ENCODE measurements at regions not wholly inside any gene's neighbourhood (a gene's known extent, or its start where the extent isn't known, plus 50 kb on each side); places are given as distances from the start of the nearest gene placed in this dataset.

DNA sequence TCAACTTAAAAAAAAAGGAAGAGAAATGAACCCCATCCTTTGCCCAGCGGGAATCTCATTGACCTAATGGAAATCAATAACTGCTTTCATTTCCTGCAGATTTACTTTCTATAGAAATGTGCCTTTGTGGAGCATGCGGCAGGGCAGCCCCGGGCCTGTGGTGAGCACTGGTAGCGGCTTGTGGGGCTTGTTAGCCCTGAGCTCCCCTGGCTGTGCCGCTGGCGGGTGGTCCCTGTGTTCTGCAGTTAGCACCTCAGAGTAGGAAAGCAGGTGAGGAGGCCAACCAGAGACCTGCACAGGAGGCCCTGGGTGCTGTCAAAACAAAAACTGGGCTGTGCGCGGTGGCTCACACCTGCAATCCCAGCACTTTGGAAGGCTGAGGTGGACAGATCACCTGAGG, 76.8 kb upstream of the CDK20 start:
- Mint-ChIP-seq H3K4me1 (ENCODE audit: low read depth) (no peaks in the 10 kb centered on the region), H3K9me3 (peaks cover 5% of the 10 kb centered on the region), H3K36me3 (ENCODE audit: insufficient read depth) (no peaks in the 10 kb centered on the region), H3K27me3 (ENCODE audit: low read depth) (peaks cover 3% of the 10 kb centered on the region), H3K4me3 (no peak overlapping the region)
- ATAC-seq (no peak), DNase-seq (no peak)

DNA sequence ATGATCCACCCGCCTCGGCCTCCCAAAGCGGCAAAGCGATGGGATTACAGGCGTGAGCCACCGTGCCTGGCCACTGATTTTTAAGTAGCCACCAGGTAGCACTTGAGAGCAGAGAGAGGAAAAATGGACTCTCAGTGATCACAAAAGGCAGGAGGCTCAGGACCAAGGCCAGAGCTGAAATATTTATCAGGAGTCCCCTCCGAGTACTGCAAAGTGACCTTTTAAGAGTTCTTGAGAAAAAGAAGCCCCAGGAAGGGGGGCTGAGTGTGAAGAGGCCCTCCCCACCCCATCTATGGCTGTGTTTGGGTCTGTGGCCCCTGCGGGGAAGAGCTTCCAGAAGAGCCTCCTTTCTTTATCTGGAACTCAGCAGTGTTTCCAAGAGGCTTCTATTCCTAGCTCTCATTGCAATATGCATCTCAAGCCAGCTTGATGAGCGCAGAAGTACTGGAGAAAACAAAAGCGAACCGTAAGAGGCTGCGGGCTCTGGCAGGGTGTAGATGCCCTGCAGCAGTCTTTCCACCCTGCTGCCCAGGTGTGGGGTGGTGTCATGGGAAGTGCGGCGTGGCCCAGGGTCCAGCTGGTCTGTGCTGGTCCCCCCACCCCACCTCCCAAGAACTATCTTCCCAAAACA, 75.5 kb upstream of the CDK20 start:
- Mint-ChIP-seq H3K4me3 (no peak overlapping the region), H3K4me1 (ENCODE audit: low read depth) (no peaks in the 10 kb centered on the region), H3K36me3 (ENCODE audit: insufficient read depth) (no peaks in the 10 kb centered on the region), H3K27me3 (ENCODE audit: low read depth) (peaks cover 3% of the 10 kb centered on the region), H3K9me3 (peaks cover 5% of the 10 kb centered on the region)
- DNase-seq, result no peak
- ATAC-seq, result no peak

DNA sequence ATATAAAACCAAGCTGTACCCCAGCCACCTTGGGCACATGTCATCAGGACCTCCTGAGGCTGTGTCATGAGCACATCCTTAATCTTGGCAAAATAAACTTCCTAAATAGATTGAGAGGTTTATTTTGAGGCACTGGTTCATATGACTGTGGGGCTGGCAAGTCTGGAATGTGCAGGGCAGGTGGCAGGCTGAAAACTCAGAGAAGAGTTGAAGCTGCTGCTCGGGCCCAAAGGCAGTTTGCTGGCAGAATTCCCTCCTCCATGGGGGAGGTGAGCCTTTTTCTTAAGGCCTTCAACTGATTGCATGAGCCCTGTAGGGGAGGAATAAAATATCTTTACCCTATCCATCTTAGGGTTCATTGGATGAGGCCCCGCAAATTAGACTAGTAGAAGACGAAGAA, 72.2 kb upstream of the CDK20 start:
- ATAC-seq (no peak), DNase-seq (no peak)
- Mint-ChIP-seq H3K4me3 (no peak overlapping the region), H3K27me3 (ENCODE audit: low read depth) (peaks cover 7% of the 10 kb centered on the region), H3K4me1 (ENCODE audit: low read depth) (no peaks in the 10 kb centered on the region), H3K9me3 (peaks cover 9% of the 10 kb centered on the region), H3K36me3 (ENCODE audit: insufficient read depth) (no peaks in the 10 kb centered on the region)

DNA sequence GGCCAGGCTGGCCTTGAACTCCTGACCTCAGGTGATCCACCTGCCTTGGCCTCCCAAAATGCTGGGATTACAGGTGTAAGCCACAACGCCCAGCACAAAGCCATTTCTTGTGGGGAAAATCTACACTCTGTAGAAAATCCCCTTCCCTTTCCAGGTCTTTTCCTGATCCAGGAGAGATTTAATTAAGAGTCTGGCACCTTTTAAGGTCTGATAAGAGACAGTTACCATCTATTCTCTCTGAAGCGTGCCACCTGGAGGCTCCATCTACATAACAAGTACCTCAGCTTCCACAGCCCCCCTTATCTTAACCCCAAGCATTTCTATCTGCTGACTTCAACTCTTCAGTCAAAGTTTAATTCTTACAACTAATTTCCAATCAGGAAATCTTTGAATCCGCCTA, 71.4 kb upstream of the CDK20 start:
- Mint-ChIP-seq H3K9me3 (peaks cover 9% of the 10 kb centered on the region), H3K4me3 (no peak overlapping the region), H3K27me3 (ENCODE audit: low read depth) (peaks cover 6% of the 10 kb centered on the region), H3K36me3 (ENCODE audit: insufficient read depth) (no peaks in the 10 kb centered on the region), H3K4me1 (ENCODE audit: low read depth) (no peaks in the 10 kb centered on the region)
- no peak for DNase-seq
- no peak for ATAC-seq

DNA sequence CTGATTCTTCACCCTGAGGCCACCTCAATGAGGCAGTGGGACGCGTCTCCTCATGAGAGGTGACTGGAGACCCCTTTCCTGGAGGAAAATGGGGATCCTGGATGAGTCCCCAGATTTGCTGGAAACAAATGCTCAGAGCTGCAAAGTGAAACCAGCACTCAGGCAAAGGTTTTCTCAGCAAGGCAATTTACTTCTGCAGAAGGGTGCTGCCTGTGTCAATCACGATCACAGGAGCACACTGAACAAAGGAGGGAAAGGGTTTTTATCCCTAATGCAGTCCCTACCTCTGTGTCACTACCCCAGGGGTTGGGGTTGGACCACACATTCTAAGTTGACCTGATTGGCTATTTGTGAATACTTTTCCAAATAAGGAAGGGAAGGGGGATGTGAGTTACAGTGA, 69.9 kb upstream of the CDK20 start:
- H3K9me3 Mint-ChIP-seq, result peaks cover 12% of the 10 kb centered on the region
- no peak overlapping the region for H3K4me3 Mint-ChIP-seq
- H3K36me3 Mint-ChIP-seq (ENCODE audit: insufficient read depth), result no peaks in the 10 kb centered on the region
- DNase-seq (no peak), ATAC-seq (no peak)
- peaks cover 6% of the 10 kb centered on the region for H3K27me3 Mint-ChIP-seq (ENCODE audit: low read depth)
- no peaks in the 10 kb centered on the region for H3K4me1 Mint-ChIP-seq (ENCODE audit: low read depth)

DNA sequence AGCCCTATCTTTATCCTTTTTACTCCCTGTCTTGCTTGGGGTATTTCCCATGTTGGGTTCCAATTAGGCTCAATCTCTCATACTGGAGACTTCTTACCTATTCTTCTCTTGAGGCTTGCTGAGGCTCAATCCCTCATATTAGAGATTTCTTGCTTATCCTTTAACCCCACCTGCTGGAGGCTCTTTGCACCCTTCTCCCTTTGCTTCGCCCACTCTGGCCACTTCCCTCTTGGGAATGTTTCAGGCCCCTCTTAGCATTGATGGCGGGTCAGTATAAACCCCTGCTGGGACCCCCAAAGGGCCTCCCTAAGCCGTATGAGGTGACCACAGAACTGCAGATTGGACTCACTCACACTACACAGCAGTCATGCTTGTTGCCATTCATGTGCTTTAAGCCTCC, 69.3 kb upstream of the CDK20 start:
- ATAC-seq, result no peak

DNA sequence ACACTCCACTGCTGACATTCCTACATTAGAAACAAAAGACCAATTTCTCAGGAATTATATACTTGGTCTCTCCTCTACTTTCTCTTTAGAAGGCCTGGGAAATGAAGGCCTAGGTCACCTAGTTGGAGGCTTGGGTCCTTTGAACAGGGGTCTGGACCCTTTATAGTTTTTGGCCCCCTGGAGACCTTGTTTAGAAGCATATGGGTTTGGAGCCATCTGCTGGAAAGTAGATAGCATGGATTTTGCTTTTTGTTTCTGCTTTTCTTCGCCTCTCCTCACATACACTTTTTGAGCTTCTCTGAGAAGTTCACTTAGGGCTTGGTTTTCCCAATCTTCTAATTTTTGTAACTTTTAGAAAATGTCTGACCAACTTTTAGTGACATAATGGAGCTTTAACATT, 67.1 kb upstream of the CDK20 start:
- Mint-ChIP-seq H3K36me3 (ENCODE audit: insufficient read depth) (no peaks in the 10 kb centered on the region), H3K4me3 (no peak overlapping the region), H3K4me1 (ENCODE audit: low read depth) (no peaks in the 10 kb centered on the region), H3K27me3 (ENCODE audit: low read depth) (peaks cover 6% of the 10 kb centered on the region), H3K9me3 (peaks cover 31% of the 10 kb centered on the region)
- ATAC-seq, result no peak
- DNase-seq, result no peak

More for the DNA sequence above, 69.3 kb upstream of the CDK20 start:
- H3K36me3 Mint-ChIP-seq (ENCODE audit: insufficient read depth), result no peaks in the 10 kb centered on the region
- H3K4me3 Mint-ChIP-seq, result no peak overlapping the region
- H3K4me1 Mint-ChIP-seq (ENCODE audit: low read depth), result no peaks in the 10 kb centered on the region
- peaks cover 6% of the 10 kb centered on the region for H3K27me3 Mint-ChIP-seq (ENCODE audit: low read depth)
- peaks cover 17% of the 10 kb centered on the region for H3K9me3 Mint-ChIP-seq
- no peak for DNase-seq

DNA sequence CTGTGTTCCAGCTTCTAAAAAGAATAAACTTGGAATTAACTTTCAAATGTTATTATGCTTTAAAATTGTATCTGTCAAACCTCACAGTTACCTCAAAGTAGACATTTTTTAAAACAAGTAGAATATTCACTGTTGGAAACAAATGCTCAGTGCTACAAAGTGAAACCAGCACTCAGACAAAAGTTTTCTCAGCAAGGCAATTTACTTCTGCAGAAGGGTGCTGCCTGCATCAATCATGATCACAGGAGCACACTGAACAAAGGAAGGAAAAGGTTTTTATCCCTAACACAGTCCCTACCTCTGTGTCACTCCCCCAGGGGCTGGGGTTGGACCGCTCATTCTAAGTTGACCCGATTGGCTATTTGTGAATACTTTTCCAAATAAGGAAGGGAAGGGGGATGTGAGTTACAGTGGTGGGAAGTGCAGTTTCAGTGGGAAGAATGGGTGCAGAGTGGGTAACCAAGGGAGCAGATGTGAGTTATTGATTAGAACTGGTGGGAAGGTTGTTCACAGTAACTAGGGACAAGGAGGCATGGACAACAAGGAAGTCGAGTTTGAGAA, 63.0 kb upstream of the CDK20 start:
- Mint-ChIP-seq H3K36me3 (ENCODE audit: insufficient read depth) (no peaks in the 10 kb centered on the region), H3K27me3 (ENCODE audit: low read depth) (peaks cover 3% of the 10 kb centered on the region), H3K4me1 (ENCODE audit: low read depth) (no peaks in the 10 kb centered on the region), H3K4me3 (no peak overlapping the region), H3K9me3 (peaks cover 23% of the 10 kb centered on the region)
- ATAC-seq, result no peak
- no peak for DNase-seq

DNA sequence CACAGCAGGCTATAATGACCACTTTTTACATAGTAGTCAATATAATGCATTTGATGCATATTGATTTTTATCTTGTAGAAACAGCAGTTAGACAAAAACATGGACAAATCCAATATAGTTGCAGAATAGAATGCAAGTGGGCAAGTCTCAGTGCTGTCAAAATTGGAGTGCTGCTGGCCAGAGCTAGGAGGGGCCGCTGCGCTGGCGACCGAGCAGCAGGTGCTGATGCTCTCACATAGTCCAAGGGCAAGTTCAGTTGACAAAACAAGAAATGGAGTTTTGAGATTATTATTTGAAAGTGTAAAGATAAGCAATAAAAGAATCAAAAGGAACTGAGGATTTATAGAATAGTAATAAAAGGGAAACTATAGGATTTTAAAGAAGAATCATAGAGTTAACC, 60.6 kb upstream of the CDK20 start:
- no peak for DNase-seq
- H3K27me3 Mint-ChIP-seq (ENCODE audit: low read depth), result peaks cover 4% of the 10 kb centered on the region
- no peak for ATAC-seq
- peaks cover 23% of the 10 kb centered on the region for H3K9me3 Mint-ChIP-seq
- no peak overlapping the region for H3K4me3 Mint-ChIP-seq
- no peaks in the 10 kb centered on the region for H3K4me1 Mint-ChIP-seq (ENCODE audit: low read depth)
- H3K36me3 Mint-ChIP-seq (ENCODE audit: insufficient read depth), result no peaks in the 10 kb centered on the region

DNA sequence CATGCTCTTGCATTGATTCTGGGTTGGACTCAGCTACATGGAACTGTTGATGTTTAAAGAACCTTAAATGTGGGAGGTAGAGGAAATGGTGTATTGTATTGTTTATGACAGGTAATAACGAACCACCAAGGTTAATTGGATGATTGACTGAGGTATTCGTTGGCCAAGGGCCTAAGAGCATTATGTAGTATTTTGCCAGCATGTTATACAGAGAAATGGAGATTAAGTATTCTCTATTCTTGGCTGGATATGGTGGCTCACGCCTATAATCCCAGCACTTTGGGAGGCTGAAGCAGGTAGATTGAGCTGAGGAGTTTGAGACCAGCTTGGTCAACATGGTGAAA, 59.0 kb upstream of the CDK20 start:
- Mint-ChIP-seq H3K27me3 (ENCODE audit: low read depth) (peaks cover 4% of the 10 kb centered on the region), H3K4me3 (no peak overlapping the region), H3K36me3 (ENCODE audit: insufficient read depth) (no peaks in the 10 kb centered on the region), H3K4me1 (ENCODE audit: low read depth) (no peaks in the 10 kb centered on the region), H3K9me3 (peaks cover 11% of the 10 kb centered on the region)
- ATAC-seq (no peak), DNase-seq (no peak)

DNA sequence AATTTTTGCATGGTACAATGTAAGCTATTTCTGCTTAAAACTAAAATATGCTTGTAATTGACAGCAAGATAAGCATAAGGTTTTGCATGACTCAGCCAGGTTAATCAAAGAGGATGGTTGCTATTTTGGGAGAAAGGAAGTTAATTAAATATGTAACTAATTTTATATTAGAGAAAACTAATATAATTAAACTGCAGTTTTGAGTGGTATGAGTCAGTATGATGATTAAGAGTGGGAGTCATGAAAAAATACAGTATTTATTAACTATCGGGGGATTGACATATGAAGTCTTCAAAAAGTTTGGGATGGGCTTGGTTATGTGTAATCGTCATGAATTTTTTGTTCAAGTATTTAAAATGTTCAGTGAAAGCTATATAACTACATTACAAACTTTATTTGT, 54.0 kb upstream of the CDK20 start:
- Mint-ChIP-seq H3K4me1 (ENCODE audit: low read depth) (no peaks in the 10 kb centered on the region), H3K4me3 (no peak overlapping the region), H3K27me3 (ENCODE audit: low read depth) (peaks cover 2% of the 10 kb centered on the region), H3K9me3 (no peaks in the 10 kb centered on the region), H3K36me3 (ENCODE audit: insufficient read depth) (no peaks in the 10 kb centered on the region)
- ATAC-seq (no peak), DNase-seq (no peak)

DNA sequence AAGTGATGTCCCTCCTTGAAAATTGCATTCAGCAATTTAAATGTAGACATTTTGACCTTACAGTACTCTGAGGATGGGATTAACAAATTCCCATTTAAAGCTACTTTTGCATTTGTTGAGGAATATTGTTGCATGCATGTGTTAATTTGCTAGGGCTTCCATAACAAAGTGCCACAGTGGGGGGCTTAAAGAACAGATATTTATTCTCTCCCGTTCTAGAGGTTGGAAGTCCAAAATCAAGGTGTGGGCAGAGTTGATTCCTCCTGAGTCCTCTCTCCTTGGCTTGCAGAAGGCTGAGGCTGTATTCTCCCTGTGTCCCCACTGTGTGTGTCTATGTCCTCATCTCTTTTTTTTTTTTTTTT, 51.8 kb upstream of the CDK20 start:
- ATAC-seq, result no peak
- peaks cover 2% of the 10 kb centered on the region for H3K27me3 Mint-ChIP-seq (ENCODE audit: low read depth)

DNA sequence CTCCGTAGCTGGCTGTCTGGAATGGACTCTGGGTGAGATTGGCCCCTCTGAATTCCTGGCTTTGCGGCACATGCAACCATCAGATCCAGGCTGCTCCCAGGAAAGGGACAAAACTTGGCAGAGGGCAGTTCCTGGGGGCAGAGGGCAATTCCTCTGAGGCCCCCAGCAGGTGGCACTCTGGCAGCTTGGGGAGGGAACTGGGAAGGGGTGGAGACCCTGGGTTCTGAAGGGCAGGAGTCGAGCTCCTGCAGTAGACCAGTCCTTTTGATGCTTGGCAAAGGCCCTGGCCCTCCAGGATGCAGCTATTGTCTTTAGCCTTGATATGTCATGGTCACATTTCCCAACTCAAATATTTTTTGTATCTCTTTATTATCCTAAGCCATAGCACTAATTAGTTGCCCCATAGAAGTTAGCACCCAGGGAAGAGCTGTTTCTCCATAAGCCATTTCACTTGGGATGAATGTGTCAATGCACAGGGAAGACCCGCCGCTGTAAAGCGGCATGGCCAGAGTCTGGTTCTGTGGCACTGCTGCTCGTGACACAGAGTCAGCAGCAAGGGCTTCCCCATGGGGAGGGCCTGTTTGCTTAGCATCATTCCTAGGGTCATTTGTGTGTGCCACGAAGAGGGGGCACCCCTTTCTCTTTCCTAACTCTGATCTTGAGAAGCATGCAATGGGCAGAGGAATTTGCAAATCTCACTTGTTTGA, 51.2 kb upstream of the CDK20 start:
- Mint-ChIP-seq H3K27me3 (ENCODE audit: low read depth) (peaks cover 2% of the 10 kb centered on the region), H3K4me1 (ENCODE audit: low read depth) (no peaks in the 10 kb centered on the region), H3K4me3 (no peak overlapping the region), H3K9me3 (no peaks in the 10 kb centered on the region), H3K36me3 (ENCODE audit: insufficient read depth) (no peaks in the 10 kb centered on the region)
- DNase-seq (no peak), ATAC-seq (no peak)

More for the DNA sequence above, 51.8 kb upstream of the CDK20 start:
- no peaks in the 10 kb centered on the region for H3K36me3 Mint-ChIP-seq (ENCODE audit: insufficient read depth)
- H3K9me3 Mint-ChIP-seq, result no peaks in the 10 kb centered on the region
- no peaks in the 10 kb centered on the region for H3K4me1 Mint-ChIP-seq (ENCODE audit: low read depth)
- H3K4me3 Mint-ChIP-seq, result no peak overlapping the region
- no peak for DNase-seq

DNA sequence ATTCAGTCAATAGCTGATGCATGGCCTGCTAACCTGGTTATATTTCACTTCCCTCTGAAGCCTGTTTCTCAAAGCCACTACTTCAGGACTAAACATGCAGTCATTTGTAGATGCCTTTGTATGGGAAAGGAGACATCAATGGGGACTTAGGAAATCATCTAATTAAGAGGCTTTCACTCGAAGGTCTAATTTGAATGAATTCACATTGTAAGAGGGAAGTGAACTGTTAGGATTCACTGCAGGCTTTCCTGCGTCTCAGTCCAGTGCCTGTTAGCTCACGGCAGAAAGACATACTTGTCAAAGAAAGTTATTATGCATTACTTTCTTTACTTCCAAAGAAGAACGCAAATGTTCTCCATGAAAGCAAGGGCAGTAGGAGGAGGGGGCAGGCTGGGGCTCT, 50.6 kb upstream of the CDK20 start:
- Mint-ChIP-seq H3K4me3 (no peak overlapping the region), H3K4me1 (ENCODE audit: low read depth) (no peaks in the 10 kb centered on the region), H3K36me3 (ENCODE audit: insufficient read depth) (no peaks in the 10 kb centered on the region), H3K27me3 (ENCODE audit: low read depth) (no peaks in the 10 kb centered on the region), H3K9me3 (no peaks in the 10 kb centered on the region)
- DNase-seq (no peak), ATAC-seq (no peak)
